Inferior parietal cortex (tissue), 1 donor: ENCODE measurements at regions not wholly inside any gene's neighbourhood (a gene's known extent, or its start where the extent isn't known, plus 50 kb on each side); places are given as distances from the start of the nearest gene placed in this dataset.
"Not testable (repeated sequence)": the region's sequence is repeated elsewhere in the genome, so short reads cannot be mapped to it uniquely, and the experiment has no call there.

Experiments used
- DNase-seq: peaks from one replicate; pipeline ENCODE4 v3.0.0-alpha.2; 2016; ENCODE audit errors: extremely low spot score

GRCh38 chr9:21597284-21597683 lies 115.2 kb upstream of the IFNE start:
- DNase-seq: no peak

GRCh38 chr9:21598749-21599148 lies 116.6 kb upstream of the IFNE start:
- no peak for DNase-seq

- DNase-seq: no peak
These were observed 123.4 kb upstream of the IFNE start for GRCh38 chr9:21605489-21605931.

- DNase-seq: no peak
These were observed 125.5 kb upstream of the IFNE start for GRCh38 chr9:21607576-21607975.

- DNase-seq: no peak
These were observed 126.1 kb upstream of the IFNE start for GRCh38 chr9:21608200-21608599.

GRCh38 chr9:21609506-21609905 lies 127.4 kb upstream of the IFNE start:
- no peak for DNase-seq

- DNase-seq: no peak
These were observed 129.8 kb upstream of the IFNE start for GRCh38 chr9:21611891-21612290.

GRCh38 chr9:21615018-21615417 lies 132.9 kb upstream of the IFNE start:
- DNase-seq: no peak

- no peak for DNase-seq
These were observed 133.3 kb upstream of the IFNE start for GRCh38 chr9:21615446-21615845.

- DNase-seq: no peak
These were observed 134.1 kb upstream of the IFNE start for GRCh38 chr9:21616082-21616778.

- no peak for DNase-seq
These were observed 142.8 kb upstream of the IFNE start for GRCh38 chr9:21624675-21625644.

- DNase-seq: no peak
These were observed 144.4 kb upstream of the IFNE start for GRCh38 chr9:21626493-21626892.

- DNase-seq: not testable (repeated sequence)
These were observed 146.8 kb upstream of the IFNE start for GRCh38 chr9:21628954-21629353.

- DNase-seq: no peak
These were observed 152.8 kb upstream of the IFNE start for GRCh38 chr9:21634951-21635350.

- DNase-seq: no peak
These were observed 156.0 kb upstream of the IFNE start for GRCh38 chr9:21638104-21638503.

GRCh38 chr9:21653091-21653490 lies 149.3 kb upstream of the MTAP start:
- DNase-seq: no peak

GRCh38 chr9:21653589-21653988 lies 148.8 kb upstream of the MTAP start:
- no peak for DNase-seq

GRCh38 chr9:21656776-21657674 lies 145.4 kb upstream of the MTAP start:
- no peak for DNase-seq

GRCh38 chr9:21657966-21658667 lies 144.3 kb upstream of the MTAP start:
- no peak for DNase-seq

- no peak for DNase-seq
These were observed 141.5 kb upstream of the MTAP start for GRCh38 chr9:21660976-21661375.

GRCh38 chr9:21661626-21662025 lies 140.8 kb upstream of the MTAP start:
- no peak for DNase-seq
